HG02840 (cell line): ENCODE measurements at regions not wholly inside any gene's neighbourhood (a gene's known extent, or its start where the extent isn't known, plus 50 kb on each side); places are given as distances from the start of the nearest gene placed in this dataset.

Experiments used
- ATAC-seq: cut with Tn5 transposase; IDR thresholded peaks from one replicate; pipeline ENCODE4 v1.9.1; 2021; ENCODE audit warnings: mild to moderate bottlenecking, moderate library complexity, moderate number of reproducible peaks; ENCODE audit not compliant: unreplicated experiment, low FRiP score

DNA sequence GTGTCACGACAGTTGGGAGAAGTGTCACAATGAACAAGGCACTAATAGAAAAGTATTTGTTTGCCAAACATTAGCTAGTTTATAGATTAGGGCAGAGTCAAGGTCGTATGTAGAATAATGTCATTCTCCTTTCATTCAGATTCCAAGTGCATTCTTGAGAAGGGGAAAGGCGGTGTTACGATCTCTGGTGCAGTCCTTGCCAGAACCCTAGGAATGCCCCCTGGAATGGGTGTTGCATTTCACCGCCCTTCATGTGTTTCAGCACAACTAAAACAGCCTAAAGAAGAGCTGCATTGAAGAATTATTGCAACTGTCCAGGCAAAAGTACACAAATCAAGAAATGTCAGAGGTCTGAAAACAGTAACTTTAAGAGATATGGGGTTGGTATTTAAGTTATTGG is 721.0 kb upstream of the WWC1 start:
- no peak for ATAC-seq

DNA sequence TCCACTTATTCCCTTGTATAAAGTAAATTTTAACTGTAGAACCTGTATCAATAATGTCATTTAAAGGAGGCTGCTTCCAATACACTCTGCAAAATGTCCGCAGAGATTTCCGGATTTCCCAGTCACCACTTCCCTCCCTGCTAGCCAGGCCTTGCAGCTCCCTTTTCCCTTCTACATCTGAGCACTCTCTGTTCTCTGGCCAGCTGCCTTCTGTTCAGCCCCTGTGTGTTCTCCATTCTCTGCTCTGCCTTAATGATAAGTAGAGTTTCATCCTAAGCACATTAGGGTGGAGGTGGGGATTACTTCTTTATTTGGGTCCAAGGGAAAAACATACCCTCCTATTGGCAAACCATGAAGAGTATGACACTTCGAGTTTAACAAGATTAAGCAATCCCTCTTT is 719.6 kb upstream of the WWC1 start:
- no peak for ATAC-seq

DNA sequence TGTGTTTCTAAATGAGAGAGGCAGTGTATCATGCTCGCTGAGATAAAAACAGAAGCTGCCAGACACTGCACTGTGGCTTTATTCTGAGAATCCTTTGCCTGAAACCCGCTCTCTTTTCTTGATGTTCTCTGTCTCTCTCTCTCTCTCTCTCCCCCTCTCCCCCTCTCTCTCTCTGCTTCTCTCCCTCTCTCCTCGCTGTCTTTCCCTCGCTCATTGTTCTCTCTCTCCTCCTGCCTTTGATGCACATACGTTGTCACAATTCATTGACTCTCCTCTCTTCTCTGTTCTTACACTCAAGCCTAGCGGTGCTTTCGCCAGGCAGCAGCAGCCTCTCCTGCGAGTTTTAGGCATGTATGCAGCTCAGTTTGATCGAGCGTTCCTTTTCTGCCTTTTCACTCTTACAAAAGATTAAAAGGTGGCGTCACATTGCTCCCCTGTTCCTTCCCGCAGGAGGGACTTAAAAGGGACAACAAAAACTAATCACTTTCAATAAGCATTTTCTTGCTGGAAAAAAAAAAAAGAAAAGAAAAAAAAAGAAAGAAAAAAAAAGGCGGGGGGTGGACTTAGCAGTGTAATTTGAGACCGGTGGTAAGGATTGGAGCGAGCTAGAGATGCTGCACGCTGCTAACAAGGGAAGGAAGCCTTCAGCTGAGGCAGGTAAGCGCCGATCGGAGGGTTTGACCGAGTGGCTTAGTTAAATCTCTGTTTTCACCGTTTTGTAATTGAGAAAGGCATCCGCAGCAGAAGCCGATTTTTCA is 717.9 kb upstream of the WWC1 start:
- no peak for ATAC-seq

DNA sequence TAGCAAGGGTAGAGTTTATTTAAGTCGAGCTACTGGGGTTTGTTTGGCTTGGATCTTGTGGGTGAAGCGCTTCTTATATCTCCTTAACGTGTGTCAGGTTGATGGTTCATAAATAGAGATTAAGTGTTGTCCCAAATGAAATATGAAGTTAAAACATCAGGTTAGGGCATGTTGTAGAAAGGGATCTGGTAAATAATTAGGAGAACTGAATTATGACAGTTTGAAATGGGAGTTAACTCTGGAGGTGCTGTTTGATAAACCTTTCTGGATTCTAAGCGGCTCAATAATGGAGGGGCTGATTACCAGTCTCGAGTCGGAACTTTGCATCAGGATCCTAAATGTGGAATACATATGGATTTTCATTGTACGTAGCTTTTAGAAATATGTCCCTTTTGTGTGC is 717.0 kb upstream of the WWC1 start:
- ATAC-seq = no peak

DNA sequence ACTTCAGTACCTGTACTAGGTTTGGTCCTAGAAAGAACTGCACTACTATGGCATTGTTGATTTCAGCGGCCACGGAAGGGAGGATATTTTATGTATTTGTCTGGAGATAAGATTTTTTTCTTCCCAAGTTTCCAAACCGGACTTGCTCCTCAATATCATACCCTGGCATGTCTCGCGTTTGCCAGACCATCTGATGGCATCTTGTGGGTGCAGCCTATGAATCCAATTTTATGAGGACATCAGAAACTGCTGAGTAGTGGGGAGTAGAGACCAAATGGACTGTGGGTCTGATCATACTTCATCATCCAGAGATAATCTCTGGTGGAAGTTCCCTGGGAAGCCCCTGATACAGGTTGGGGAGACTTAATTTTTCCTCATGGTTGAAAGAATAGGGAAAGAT is 716.1 kb upstream of the WWC1 start:
- ATAC-seq = no peak

DNA sequence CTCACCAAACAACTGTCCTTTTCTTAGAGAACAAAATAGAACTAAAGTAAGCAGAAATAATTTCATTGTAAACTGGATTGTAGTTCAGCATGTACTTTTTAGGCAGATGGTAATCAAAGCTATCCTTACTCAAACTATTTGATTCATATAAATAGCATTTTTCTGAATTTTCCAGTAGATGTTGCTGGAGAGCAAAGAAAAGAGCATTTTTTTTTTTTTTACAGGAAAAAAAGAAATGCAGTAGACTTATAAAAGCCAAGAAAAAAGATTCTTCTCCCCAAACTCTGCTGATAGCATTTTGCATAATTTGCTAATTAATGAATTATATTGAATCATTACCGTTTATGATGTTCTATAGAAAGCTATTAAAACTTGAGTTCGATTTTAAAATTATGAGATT is 715.3 kb upstream of the WWC1 start:
- no peak for ATAC-seq

DNA sequence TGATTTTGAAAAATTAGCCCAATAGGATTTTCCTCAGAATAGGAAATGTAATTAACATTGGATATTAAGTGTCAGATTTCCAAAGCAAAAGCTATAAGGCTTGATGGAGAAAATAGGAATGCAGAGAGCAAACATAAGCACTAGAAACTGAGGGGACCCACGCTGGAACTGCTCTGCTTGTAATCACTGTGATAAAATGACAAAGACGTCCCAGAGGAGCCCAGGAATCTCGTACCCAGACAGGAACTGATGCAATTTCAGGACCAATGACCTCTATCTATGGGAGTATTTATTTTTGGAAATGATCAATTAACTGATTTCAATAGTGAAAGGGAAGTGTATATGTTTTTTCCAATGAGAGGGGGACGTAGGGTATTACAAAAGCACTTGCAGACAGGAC is 714.5 kb upstream of the WWC1 start:
- ATAC-seq = no peak

DNA sequence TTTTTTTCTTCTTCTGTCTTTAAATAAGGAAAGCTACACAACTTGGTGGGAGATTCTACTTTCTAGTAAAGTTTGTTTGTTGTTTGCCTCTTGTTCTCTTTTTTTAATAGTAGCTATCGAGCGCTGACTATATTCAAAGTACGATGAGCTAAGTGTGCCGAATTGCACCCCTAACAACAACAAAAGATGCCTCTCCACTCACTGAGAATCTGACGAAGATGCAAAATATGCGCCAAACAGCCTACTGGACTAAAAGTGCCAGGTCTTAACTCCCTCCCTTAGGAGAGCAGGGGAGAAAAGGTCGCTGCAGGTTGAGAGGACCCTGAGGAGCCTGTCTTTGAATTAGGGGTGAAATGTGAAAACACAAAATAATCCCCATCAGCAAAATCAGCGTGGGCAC is 713.8 kb upstream of the WWC1 start:
- ATAC-seq = no peak

DNA sequence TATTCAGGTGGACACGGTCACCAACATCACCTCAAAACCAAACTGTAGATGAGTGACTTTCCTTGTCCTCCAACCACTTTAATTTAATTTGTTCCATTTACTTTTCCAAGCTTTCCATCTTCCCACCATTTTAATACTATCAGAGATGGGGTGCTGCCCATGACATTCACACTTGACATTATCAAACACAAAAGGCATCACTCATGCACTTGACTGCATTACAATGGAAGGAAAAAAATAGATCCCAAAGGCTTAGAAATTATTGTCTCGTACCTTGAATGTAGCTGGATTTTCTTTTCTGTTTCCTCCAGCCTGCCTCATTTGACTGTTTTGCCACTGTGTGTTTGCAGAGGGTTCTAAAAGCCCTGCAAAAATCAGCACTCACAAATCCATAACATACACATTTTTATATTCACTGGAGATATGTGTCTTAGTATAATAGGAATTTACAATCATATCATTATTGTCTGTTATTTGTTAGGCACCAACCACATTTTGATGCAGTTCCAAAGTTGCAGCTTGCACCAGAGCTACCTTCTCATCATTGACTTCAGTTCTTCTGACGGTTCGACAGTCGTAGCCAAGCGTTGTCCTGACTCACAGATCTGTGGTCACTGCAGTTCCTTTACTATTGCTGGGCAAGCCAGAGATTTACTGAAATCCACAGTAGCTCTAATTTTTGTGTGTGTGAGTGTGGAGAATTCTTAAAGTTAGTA is 712.3 kb upstream of the WWC1 start:
- no peak for ATAC-seq

DNA sequence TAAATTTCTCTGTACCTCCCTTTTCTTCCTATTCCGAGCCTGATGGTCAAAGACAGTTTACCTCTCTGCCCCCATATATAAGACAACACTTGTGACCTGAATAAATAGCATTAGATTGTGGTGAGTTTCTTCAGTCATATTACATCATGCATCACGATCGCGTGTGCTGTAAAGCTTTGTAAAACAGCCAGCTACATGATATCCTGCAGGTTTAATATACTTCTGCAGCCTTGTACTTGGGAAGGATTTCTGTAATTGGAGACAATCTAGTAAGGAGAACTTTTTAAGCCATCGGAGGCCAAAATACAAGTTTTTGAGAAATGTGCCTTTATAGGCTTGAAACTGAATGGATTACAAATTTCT is 711.8 kb upstream of the WWC1 start:
- ATAC-seq = no peak

DNA sequence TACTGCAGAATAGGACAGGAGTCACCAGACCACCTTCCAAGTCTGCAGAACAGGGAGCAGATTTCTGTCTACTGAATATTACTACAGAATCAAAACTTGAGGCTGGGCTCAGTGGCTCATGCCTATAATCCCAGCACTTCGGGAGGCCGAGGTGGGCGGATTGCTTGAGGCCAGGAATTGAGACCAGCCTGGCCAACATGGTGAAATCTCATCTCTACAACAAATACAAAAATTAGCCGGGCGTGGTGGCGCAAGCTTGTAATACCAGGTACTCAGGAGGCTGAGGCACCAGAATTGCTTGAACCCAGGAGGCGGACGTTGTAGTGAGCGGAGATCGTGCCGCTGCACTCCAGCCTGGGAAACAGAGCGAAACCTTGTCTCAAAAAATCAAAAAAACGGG is 710.8 kb upstream of the WWC1 start:
- no peak for ATAC-seq

DNA sequence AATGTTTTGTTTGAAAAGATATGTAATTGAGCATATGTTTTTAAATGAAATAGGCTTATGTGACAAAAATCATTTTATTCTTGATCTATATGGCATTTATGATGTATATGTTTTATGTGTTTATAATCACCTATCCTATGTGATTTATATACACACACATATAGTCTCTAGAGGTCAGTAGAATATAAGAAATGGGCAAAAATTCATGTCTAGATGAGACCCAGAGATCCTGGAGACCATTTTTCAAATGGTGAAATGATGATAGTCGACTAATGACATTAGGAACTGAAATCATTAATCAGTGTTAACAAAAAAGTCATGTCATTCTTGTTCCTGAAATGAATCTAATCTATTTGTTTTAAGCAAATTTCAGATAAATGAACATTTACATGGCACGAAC is 709.2 kb upstream of the WWC1 start:
- no peak for ATAC-seq

DNA sequence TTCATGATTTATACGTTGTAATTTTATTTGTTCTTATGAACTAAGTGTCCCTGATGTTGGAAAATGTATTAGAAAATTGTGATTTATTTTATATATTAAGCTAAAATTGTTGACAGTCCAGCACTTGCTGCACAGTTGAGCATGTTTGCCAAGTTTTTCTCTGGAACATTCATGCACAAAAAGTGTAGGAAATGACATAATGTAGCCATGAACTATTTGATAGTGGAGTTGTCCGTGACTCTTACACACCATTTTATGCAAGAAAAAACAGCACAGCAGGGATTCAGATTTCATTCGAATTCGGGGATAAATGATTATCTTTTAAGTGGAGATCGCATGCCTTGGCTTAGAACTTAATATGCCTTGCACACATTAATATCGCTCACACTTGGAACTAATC is 708.6 kb upstream of the WWC1 start:
- no peak for ATAC-seq

DNA sequence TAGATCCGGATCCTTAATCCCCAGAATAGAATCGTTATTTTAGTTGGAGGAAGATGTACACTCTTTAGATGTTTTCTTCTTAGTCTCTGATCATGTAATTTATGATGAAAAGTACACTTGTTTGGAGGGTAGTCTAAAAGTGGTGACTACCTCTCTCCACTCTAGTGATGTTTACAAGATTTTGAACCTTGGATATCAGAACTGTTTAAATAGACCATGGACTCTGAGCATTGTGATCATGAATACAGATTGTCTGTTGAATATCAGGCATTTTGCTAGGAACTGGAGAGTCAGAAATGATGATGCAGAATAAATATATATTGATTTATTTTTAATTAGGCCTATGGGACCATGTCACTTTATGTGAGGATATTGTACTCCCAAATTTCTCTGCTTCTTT is 706.3 kb upstream of the WWC1 start:
- ATAC-seq = no peak

DNA sequence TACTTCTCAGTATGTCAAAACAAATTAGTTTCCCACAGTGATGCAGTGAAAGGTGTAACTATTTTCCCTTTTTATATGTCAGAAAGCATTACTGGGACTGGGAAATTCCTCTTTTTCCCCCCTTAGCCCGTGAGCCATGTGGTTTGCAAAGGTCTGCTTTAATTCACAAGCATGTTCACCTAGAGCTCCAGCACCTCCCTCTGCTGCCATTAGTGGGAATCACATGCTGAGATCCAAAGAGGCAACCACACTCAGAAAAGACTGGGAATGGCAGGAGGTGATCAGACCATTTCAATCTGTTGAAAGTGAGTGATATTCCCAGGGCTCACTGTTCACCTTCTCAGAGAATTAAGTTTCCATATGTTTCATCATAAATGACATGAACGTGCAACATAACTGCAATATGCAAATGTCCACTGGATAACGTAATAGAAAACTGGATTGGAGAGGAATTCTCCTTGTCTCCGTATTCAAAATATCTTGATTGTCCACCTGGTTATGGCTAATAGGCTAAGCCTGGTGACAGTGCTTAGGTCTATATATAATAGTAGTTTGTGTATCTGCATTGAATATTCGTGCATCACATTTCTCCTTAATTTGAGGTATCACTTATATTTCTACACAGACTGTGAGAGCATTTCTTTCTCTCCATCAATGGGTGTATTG is 703.5 kb upstream of the WWC1 start:
- no peak for ATAC-seq

DNA sequence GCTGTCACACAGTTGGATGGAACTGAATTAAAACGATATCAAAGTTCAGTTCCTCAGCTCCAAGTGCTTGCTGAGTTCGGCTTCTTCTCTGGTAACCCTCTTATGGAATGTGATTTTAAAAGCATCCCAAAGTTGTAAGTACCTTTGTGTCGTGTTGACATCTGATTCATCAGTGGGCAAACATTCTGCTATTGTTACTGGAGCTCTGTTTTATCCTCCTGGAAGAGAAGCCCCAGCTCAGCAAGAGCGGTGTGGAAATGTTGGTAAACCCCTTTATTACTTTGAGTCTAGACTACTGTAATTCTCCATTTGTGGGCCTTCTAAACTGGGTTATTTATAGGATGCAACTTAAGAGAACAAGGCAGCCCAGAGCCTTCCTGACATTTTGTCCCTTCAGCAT is 699.3 kb upstream of the WWC1 start:
- no peak for ATAC-seq

DNA sequence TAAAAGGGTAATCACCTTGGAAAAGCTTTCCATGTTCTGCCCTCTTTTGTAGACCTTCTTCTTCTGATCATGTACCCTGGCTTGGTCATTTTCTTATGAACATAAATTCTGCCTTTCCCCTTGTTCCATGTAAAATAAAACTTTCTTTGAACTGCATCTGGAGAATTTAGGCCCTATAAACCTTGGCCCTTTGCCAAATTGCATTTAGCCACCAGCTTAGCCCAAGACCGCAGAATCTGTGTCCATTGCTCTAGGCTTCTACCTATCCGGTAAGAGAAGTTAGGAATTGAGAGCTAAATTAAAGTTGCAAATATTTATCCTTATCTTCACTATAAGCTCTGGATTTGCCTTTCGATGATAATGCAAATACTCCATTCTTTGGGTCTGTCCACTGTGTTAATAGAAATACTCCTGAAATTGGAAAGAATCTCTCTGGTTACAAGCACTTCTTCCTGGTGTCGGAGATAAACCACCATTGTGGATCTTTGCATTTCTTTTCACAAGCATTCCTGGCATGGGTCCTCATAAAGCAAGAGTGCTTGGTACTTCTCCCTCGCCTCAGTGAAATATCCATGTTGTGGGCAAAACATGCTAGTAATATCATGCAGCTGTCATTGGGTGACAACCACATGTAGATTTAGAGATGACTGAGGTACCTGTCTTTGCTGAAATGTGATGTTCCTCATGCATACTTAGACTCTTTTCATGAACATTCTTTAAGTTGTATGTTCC is 698.0 kb upstream of the WWC1 start:
- ATAC-seq = no peak

DNA sequence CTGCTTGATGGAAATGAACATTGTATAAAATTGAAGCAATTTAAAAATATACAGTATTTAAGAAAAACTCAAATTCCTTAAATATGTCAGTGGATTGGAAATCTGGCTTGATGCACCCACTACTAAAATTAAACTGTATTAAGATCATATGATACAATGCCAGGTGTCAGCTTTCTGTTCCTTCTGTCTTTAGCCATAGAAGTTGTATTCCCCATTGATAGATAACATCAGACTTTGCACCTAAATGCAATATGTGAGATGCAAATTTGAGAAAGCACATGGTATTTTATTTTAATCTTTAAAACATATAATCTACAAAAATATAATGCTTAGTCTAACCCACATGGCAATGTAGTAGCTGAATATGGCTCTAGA is 697.4 kb upstream of the WWC1 start:
- ATAC-seq = no peak

DNA sequence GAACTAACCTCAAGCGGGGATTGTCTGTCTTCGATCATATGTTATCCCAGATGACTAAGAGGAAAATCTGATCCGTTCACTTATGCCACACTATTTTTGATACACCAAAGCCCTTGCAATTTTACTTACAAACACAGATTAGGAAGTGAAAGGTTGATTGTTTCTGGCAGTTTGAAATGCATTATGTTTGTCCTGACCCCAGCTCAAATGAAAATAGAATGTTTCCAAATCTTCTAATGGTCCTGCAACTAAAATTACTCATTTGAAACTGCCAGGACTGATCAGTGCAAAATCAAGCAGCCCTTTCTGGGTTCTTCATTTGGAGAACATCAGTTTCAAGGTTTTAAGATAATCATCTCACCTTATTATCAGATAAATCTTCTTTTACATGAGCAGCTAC is 696.7 kb upstream of the WWC1 start:
- no peak for ATAC-seq

DNA sequence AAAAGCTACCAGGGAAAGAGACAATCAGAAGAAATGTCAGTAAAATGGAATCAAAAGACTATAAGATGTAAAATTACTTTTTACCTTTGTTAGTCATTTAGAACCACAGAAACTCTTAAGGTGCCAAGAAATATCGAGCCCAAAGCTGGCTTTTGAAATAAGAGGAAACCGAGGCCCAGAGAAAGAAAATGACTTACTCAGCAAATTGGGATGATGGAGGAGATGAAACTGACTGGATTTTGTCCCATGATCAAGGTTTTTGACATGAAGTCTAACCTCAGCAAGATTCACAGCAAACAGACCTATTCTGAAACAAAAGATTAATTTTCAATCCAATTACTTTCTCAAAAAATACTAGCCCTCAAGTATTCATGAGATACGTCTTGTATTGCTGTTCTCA is 696.2 kb upstream of the WWC1 start:
- ATAC-seq = no peak

DNA sequence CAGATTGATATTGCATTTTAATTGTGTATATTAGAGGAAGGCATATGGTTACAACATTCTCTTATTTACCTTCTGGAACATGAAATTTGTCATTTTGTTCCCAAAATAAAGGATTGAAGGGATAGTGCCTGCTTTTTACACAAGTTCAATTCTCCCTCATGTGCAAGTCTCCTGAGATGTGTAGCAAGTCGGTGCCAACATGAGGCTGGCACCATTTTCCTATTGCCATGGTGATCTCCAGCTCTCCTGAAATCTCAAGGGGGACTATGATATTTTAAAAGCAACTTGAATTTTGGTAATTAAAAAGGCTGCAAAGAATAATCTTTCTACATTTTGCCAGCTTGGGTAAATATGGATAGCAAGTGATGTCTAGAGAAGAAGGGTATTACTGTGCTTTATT is 693.3 kb upstream of the WWC1 start:
- ATAC-seq = no peak
